ENCODE measurements at regions not wholly inside any gene's neighbourhood (a gene's known extent, or its start where the extent isn't known, plus 50 kb on each side); places are given as distances from the start of the nearest gene placed in this dataset.

DNA sequence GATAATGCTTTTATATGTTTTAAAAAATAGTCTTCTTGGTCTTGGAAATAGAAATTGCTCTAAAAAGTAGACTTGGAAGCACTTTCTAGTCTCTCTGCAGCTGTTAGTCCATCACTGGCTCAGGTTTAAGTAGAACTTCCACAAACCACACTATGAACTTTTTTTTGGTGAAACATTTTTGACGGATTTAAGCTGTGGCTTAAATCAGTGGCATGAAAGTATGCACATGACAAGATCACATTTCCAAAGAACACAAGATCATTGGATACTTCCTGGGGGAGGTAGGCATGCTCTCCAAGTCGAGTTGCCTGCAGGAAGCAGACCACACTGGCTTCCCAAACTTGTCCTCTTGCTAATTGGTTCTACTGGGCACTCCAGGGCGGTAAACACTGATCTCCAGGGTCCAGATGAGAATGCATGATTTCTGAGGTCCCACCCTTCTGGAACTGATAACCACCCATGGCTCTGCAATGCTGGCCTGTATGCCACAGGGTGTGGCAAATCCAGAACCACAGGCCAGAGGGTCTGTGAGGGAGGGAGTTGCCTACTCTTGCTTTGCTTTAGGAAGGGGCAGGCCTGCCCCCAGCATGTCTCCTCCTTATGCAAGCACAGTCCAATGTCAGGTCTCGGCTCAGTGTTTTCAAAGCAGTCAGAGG lies 331.9 kb upstream of the SFRP2 start:
- TF ChIP-seq CTCF (conservative IDR thresholded peaks at IDR 0.05; ENCODE audit: low read depth, low read length) (no peak), EZH2 (IDR thresholded peaks at IDR 0.05; ENCODE audit: borderline replicate concordance, low read depth, low read length, poor library complexity, severe bottlenecking) (no peak)
